ENCODE measurements at regions not wholly inside any gene's neighbourhood (a gene's known extent, or its start where the extent isn't known, plus 50 kb on each side); places are given as distances from the start of the nearest gene placed in this dataset.

DNA sequence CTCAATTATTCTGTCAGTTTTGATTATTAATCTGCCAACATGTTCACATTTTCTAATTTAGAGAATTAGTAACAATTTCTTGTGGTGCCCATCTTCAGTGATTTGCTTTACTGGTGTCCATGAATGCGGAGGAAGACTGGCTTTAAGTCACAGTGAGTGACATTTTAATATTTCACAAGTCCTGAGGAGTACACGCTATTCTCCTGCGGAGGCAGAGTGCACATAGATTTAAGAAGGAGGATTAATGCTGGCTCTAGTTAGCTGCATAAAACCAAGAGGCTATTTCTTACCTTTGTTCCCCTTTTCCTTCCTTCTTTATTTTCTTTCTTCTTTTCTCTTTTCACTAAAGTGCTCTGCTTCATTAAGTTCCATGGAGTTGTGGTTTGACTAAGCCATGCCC is 495.2 kb upstream of the IGFBP7 start:
- no peak overlapping the region for H3K4me3 Mint-ChIP-seq

More for the DNA sequence above, 495.2 kb upstream of the IGFBP7 start:
- Histone ChIP-seq H3K4me2 (no peak overlapping the region), H4K20me1 (replicated peaks; ENCODE audit: insufficient read depth) (no peaks in the 10 kb centered on the region), H3K4me3 (no peak overlapping the region), H3K4me1 (ENCODE audit: insufficient read depth) (no peaks in the 10 kb centered on the region), H3K9me2 (ENCODE audit: insufficient read depth) (no peaks in the 10 kb centered on the region), H3K79me2 (replicated peaks; ENCODE audit: insufficient read depth) (no peaks in the 10 kb centered on the region), H3K27me3 (ENCODE audit: insufficient read depth) (no peaks in the 10 kb centered on the region), H3F3A (replicated peaks; ENCODE audit: low read depth) (no peaks in the 10 kb centered on the region), H3K27ac (ENCODE audit: low read depth) (no peak overlapping the region), H3K36me3 (ENCODE audit: insufficient read depth) (no peaks in the 10 kb centered on the region), H2AFZ (0 out of 2 replicates have a peak overlapping the region, but pooled peaks have one; percentile 8)
- no peaks in the 10 kb centered on the region for H3K27me3 Mint-ChIP-seq (ENCODE audit: insufficient read depth, low read depth, poor library complexity)
- no peak for DNase-seq (ENCODE audit: low spot score)
- no peaks in the 10 kb centered on the region for H3K9me3 Mint-ChIP-seq
- no peak for TF ChIP-seq EZH2 (IDR thresholded peaks at IDR 0.05; ENCODE audit: low read depth, unreplicated experiment)
- TF ChIP-seq NANOG (IDR thresholded peaks at IDR 0.05; ENCODE audit: borderline replicate concordance) = no peak
- TF ChIP-seq, protein P1, sequence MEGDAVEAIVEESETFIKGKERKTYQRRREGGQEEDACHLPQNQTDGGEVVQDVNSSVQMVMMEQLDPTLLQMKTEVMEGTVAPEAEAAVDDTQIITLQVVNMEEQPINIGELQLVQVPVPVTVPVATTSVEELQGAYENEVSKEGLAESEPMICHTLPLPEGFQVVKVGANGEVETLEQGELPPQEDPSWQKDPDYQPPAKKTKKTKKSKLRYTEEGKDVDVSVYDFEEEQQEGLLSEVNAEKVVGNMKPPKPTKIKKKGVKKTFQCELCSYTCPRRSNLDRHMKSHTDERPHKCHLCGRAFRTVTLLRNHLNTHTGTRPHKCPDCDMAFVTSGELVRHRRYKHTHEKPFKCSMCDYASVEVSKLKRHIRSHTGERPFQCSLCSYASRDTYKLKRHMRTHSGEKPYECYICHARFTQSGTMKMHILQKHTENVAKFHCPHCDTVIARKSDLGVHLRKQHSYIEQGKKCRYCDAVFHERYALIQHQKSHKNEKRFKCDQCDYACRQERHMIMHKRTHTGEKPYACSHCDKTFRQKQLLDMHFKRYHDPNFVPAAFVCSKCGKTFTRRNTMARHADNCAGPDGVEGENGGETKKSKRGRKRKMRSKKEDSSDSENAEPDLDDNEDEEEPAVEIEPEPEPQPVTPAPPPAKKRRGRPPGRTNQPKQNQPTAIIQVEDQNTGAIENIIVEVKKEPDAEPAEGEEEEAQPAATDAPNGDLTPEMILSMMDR (conservative IDR thresholded peaks at IDR 0.05; ENCODE audit: low read depth in 2 of 2) = no peak
- no peak for TF ChIP-seq ZNF331 (CRISPR knock-in tag; IDR thresholded peaks at IDR 0.05; ENCODE audit: low read depth)
- no peak for TF ChIP-seq ZNF114 (CRISPR knock-in tag; IDR thresholded peaks at IDR 0.05)
- TF ChIP-seq, protein P2, sequence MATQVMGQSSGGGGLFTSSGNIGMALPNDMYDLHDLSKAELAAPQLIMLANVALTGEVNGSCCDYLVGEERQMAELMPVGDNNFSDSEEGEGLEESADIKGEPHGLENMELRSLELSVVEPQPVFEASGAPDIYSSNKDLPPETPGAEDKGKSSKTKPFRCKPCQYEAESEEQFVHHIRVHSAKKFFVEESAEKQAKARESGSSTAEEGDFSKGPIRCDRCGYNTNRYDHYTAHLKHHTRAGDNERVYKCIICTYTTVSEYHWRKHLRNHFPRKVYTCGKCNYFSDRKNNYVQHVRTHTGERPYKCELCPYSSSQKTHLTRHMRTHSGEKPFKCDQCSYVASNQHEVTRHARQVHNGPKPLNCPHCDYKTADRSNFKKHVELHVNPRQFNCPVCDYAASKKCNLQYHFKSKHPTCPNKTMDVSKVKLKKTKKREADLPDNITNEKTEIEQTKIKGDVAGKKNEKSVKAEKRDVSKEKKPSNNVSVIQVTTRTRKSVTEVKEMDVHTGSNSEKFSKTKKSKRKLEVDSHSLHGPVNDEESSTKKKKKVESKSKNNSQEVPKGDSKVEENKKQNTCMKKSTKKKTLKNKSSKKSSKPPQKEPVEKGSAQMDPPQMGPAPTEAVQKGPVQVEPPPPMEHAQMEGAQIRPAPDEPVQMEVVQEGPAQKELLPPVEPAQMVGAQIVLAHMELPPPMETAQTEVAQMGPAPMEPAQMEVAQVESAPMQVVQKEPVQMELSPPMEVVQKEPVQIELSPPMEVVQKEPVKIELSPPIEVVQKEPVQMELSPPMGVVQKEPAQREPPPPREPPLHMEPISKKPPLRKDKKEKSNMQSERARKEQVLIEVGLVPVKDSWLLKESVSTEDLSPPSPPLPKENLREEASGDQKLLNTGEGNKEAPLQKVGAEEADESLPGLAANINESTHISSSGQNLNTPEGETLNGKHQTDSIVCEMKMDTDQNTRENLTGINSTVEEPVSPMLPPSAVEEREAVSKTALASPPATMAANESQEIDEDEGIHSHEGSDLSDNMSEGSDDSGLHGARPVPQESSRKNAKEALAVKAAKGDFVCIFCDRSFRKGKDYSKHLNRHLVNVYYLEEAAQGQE (IDR thresholded peaks at IDR 0.05; ENCODE audit: unreplicated experiment) = no peak
- TF ChIP-seq POLR2AphosphoS5 (IDR thresholded peaks at IDR 0.05; ENCODE audit: low read depth) = no peak
- TF ChIP-seq EZH2phosphoT487 (IDR thresholded peaks at IDR 0.05; ENCODE audit: unreplicated experiment) = no peak
- TF ChIP-seq, protein P3, sequence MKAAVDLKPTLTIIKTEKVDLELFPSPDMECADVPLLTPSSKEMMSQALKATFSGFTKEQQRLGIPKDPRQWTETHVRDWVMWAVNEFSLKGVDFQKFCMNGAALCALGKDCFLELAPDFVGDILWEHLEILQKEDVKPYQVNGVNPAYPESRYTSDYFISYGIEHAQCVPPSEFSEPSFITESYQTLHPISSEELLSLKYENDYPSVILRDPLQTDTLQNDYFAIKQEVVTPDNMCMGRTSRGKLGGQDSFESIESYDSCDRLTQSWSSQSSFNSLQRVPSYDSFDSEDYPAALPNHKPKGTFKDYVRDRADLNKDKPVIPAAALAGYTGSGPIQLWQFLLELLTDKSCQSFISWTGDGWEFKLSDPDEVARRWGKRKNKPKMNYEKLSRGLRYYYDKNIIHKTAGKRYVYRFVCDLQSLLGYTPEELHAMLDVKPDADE (IDR thresholded peaks at IDR 0.05) = no peak
- no peak for TF ChIP-seq CREB1 (CRISPR knock-in tag; IDR thresholded peaks at IDR 0.05; ENCODE audit: low read depth)
- TF ChIP-seq, protein P4, sequence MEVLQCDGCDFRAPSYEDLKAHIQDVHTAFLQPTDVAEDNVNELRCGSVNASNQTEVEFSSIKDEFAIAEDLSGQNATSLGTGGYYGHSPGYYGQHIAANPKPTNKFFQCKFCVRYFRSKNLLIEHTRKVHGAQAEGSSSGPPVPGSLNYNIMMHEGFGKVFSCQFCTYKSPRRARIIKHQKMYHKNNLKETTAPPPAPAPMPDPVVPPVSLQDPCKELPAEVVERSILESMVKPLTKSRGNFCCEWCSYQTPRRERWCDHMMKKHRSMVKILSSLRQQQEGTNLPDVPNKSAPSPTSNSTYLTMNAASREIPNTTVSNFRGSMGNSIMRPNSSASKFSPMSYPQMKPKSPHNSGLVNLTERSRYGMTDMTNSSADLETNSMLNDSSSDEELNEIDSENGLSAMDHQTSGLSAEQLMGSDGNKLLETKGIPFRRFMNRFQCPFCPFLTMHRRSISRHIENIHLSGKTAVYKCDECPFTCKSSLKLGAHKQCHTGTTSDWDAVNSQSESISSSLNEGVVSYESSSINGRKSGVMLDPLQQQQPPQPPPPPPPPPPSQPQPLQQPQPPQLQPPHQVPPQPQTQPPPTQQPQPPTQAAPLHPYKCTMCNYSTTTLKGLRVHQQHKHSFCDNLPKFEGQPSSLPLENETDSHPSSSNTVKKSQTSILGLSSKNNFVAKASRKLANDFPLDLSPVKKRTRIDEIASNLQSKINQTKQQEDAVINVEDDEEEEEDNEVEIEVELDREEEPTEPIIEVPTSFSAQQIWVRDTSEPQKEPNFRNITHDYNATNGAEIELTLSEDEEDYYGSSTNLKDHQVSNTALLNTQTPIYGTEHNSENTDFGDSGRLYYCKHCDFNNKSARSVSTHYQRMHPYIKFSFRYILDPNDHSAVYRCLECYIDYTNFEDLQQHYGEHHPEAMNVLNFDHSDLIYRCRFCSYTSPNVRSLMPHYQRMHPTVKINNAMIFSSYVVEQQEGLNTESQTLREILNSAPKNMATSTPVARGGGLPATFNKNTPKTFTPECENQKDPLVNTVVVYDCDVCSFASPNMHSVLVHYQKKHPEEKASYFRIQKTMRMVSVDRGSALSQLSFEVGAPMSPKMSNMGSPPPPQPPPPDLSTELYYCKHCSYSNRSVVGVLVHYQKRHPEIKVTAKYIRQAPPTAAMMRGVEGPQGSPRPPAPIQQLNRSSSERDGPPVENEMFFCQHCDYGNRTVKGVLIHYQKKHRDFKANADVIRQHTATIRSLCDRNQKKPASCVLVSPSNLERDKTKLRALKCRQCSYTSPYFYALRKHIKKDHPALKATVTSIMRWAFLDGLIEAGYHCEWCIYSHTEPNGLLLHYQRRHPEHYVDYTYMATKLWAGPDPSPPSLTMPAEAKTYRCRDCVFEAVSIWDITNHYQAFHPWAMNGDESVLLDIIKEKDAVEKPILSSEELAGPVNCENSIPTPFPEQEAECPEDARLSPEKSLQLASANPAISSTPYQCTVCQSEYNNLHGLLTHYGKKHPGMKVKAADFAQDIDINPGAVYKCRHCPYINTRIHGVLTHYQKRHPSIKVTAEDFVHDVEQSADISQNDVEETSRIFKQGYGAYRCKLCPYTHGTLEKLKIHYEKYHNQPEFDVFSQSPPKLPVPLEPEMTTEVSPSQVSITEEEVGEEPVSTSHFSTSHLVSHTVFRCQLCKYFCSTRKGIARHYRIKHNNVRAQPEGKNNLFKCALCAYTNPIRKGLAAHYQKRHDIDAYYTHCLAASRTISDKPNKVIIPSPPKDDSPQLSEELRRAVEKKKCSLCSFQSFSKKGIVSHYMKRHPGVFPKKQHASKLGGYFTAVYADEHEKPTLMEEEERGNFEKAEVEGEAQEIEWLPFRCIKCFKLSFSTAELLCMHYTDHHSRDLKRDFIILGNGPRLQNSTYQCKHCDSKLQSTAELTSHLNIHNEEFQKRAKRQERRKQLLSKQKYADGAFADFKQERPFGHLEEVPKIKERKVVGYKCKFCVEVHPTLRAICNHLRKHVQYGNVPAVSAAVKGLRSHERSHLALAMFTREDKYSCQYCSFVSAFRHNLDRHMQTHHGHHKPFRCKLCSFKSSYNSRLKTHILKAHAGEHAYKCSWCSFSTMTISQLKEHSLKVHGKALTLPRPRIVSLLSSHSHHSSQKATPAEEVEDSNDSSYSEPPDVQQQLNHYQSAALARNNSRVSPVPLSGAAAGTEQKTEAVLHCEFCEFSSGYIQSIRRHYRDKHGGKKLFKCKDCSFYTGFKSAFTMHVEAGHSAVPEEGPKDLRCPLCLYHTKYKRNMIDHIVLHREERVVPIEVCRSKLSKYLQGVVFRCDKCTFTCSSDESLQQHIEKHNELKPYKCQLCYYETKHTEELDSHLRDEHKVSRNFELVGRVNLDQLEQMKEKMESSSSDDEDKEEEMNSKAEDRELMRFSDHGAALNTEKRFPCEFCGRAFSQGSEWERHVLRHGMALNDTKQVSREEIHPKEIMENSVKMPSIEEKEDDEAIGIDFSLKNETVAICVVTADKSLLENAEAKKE (CRISPR knock-in tag; IDR thresholded peaks at IDR 0.05) = no peak
- TF ChIP-seq STAT1 (IDR thresholded peaks at IDR 0.05; ENCODE audit: unreplicated experiment) = no peak
- no peaks in the 10 kb centered on the region for H3K36me3 Mint-ChIP-seq (ENCODE audit: low read depth)
- H3K4me1 Mint-ChIP-seq = peaks cover 7% of the 10 kb centered on the region; the same call in 2 of the 3 replicates
- H3K27ac Mint-ChIP-seq = no peak overlapping the region
- ATAC-seq = no peak

Measured in GM23338 (cell line).